DMS114 treated with DMSO at 0.1 percent for 48 hours (cell line): ENCODE measurements at regions not wholly inside any gene's neighbourhood (a gene's known extent, or its start where the extent isn't known, plus 50 kb on each side); places are given as distances from the start of the nearest gene placed in this dataset.
"Not testable (repeated sequence)": the region's sequence is repeated elsewhere in the genome, so short reads cannot be mapped to it uniquely, and the experiment has no call there.

ENCODE experiments used
- DNase-seq: peaks from one replicate; lab custom pipeline; 2025; ENCODE audit not compliant: unreplicated experiment; lab: John Stamatoyannopoulos, UW

- no peak for DNase-seq
Observed at GRCh38 chr9:75197561-75197960, 109.2 kb downstream of the OSTF1 start.

GRCh38 chr9:75198436-75198835, 110.1 kb downstream of the OSTF1 start:
- no peak for DNase-seq

DNA sequence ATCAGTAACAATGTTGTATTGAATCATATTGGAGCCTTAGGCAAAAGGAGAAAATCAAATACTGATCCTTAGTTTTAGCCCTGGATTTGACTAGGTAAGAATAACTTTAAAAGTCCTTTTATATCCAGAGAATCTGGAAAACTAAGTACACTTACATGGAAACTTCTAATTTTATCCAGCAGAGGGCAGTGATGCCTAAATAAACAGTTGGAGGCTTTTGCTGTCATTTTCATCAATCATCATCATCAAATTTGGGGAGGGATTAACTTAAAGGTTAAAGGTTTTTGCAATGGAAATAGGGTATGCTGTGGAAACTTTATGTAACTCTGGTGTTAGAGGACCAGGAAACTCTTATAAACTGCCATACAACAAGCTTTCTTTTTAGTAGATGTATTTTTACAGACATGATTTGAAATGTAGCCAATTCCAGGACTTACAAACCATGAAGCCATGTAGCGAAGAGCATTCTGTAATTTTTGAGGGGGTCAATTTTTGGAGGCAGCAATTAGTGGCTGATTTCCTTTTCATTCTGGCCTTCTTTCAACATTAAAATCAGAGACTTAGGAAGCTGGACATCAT, 112.7 kb downstream of the OSTF1 start:
- peak; percentile 11 for DNase-seq

DNA sequence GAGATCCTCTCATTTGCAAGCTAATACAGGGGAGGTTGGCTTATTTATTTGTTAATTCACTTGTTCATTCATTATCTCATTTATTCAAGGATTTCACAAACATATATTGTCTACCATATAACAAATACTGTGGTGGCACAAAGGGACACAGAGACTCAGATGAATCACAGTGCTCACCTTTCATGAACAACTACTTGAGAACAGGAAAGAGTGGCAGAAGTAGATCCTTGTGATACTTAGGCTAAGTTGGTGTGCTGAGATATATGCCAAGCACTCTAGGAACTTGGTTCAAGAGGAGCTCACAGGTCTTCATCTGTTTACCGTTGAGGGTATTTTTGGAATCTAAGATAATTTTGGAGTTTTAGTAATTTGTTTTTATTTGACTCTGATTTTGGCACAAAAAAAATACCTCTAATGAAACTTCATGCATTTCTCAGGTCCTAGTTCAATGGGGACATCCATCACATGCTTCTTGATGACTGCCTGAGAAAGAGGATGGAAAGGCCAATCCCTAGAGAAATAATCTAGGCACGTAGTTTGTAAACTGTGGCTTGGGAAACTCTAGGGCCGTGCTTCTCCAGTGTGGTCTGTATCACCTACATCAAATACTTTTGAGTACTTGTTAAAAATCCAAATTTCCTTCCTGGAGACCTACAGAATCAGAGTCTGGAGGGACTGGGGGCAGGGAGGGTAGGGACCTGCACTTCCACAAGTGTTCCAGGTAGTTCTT, 113.3 kb downstream of the OSTF1 start:
- no peak for DNase-seq

DNA sequence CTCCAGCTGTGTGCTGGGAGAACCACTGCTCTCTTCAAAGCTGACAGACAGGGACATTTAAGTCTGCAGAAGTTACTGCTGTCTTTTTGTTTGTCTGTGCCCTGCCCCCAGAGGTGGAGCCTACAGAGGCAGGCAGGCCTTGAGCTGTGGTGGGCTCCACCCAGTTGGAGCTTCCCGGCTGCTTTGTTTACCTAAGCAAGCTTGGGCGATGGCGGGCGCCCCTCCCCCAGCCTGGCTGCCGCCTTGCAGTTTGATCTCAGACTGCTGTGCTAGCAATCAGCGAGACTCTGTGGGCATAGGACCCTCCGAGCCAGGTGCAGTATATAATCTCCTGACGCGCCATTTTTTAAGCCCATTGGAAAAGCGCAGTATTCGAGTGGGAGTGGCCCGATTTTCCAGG, 119.7 kb downstream of the OSTF1 start:
- not testable (repeated sequence) for DNase-seq

DNA sequence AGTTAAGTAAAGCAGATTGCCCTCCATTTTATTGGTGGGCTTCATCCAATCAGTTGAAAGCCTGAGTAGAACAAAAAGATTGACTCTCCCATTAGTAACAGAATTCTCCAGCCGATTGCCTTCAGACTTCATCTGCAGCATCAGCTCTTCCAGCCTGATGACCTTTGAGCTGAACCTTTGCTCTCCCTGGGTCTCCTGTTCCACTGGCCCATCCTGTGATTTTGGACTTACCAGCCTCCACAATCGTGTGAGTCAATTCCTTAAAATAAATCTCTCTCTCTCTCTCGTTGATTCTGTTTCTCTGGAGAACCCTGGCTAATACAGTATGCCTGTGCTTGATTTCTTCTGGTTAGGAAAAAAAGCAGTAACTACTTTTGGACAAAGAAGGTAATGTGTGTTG, 121.9 kb downstream of the OSTF1 start:
- no peak for DNase-seq

GRCh38 chr9:75213765-75214164, 125.5 kb downstream of the OSTF1 start:
- no peak for DNase-seq

DNA sequence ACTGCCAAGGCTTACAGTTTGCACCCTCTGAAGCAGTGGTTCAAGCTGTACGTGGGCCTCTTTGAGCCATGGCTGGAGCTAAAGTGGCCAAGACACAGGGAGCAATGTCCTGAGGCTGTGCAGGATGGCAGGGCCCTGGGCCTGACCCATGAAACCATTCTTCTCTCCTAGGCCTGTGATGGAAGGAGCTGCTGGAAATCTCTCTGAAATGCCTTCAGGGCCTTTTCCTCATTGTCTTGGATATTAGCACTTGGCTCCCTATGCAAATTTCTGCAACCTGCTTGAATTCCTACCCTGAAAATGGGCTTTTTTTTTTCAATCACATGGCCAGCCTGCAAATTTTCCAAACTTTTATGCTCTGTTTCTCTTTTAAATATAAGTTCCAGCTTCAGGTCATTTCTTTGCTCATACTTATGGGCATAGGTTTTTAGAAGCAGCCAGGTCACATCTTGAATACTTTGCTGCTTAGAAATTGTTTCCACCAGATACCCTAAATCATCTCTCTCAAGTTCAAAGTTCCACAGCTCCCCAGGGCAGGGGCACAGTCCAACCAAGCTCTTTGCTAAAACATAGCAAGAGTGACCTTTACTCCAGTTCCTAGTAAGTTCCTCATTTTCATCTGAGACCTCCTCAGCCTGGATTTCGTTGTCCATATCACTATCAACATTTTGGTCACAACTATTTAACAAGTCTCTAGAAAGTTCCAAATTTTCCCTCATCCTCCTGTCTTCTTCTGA, 138.3 kb downstream of the OSTF1 start:
- no peak for DNase-seq

DNA sequence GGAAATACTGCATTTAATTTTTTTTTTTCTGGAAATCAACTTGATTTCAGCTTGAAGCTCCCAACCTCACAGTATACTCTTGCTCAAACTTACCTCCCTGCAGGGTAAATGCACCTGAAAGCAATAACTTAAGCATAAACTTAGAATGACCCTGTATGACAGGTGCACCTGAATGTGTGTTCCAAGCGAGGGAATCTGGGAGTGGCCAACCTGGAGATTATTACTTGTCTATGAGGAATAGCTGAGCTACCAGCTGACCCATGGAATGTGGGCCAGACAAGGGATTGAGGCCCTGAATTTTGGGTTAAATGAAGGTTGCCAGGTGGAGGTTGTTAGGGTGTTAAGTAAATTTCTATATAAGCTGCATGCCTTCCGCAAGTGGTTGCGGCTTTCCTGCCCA, 140.6 kb downstream of the OSTF1 start:
- no peak for DNase-seq

- no peak for DNase-seq
Observed at GRCh38 chr9:75229605-75230332, 141.5 kb downstream of the OSTF1 start.

- DNase-seq = no peak
Observed at GRCh38 chr9:75230469-75230868, 142.2 kb downstream of the OSTF1 start.

DNA sequence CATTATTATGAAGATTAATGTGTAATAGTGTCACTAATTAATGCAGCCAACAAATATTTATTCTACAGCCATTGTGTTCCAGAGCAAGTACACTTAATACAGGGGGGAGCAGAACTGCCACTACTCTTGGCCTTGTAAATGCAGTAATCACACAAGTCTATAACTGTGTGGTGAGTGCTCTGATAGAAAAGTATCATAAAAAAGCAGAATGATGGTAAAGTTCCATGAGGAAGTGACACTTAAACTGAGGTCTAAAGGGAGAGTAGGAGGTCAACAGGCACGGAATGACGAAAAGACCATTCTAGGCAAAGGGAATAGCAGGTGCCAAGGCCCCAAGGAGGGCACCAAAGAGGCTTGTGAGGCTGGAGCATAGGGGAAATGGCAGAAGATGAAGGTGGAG, 142.9 kb downstream of the OSTF1 start:
- no peak for DNase-seq

DNA sequence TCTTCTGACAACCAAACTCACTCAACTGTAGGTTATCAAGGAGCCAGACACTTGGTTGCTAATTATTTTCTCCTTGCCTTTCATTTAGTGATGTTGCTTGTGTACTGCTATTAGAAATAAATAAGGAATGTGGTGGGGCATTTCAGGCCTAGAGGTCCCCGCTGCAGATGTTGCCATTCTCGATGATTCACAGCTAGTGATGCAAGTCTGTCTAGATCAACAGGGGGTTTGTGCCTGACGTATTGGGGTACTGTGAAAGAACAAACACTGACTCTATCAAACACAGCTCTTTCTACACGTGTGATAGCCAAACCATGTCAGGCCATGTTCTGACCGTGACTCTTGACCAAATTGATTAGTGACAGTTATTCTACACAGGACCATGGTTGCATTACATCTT, 144.7 kb downstream of the OSTF1 start:
- no peak for DNase-seq

DNA sequence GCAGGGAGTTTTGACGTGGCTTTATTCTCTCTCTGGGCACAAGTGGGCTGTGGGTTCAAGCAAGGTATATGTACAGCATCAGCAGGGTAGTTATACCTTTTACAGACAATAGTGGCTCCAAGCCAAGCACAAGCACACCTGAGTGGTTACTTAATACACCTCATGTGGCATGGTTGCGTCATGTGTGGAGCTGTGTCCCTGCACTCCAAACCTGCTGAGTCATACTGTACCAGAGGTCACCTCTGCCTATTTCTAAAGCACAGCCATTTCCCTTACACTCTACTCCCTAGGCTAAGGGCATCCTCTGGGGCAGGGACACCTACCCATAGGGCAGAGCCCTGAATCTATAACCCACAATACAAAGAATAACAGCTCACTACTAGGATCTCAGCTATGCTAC, 147.3 kb downstream of the OSTF1 start:
- no peak for DNase-seq

DNA sequence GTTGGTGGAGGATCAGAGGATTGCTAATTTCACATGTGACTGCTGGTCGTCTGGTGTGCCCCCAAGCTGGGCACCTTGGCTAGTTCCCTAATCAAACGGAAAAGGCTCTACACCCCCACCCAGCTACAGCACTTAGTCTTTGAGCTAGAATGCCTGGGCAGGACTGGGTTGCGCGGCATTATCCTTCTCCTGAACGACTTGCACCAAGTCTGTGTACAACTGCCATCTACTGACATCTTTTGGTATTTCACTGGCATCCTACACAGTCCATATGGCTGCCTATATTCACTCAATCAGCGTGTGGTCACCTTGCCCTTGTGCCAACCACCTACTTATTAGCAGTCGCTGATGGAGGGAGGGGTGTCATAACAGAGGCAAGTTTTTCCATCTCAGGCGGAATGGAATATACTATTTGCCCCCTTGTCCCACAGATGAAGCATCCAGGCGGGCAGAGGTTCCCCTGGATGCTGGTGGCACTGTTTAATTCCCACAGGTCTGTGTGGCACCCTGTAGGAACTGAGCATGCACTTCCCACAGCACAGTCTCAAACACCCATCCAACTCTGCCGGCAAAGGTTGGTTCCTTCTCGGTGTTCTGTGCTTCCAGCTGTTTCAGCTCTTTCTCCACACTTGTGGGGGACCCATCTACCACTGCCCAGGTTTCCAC, 150.1 kb downstream of the OSTF1 start:
- peak; percentile 5 for DNase-seq

- no peak for DNase-seq
Observed at GRCh38 chr9:75239176-75239575, 150.9 kb downstream of the OSTF1 start.

DNA sequence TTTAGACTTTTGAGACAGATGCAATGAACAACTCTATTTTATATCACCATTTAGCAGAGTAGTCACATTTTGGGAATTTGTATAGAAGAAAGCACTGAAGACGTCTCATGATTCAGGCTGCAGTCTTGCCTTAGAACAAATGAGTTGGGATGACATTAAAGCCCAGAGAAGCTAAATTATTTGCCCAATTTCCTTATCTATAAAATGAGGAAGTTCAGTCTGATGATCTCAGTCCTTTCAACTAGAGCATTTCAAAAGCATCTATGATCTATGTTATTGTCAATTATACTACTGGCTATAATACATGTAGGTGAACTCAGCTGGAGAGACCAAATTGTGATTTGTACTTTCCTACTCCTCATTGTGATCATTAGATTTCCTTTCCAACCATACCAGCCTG, 154.1 kb downstream of the OSTF1 start:
- no peak for DNase-seq

- DNase-seq = no peak
Observed at GRCh38 chr9:75246949-75247348, 158.6 kb downstream of the OSTF1 start.

GRCh38 chr9:75265525-75265972, 177.2 kb downstream of the OSTF1 start:
- DNase-seq = peak; percentile 1

GRCh38 chr9:75269197-75269596, 180.9 kb downstream of the OSTF1 start:
- no peak for DNase-seq

GRCh38 chr9:75273055-75273454, 184.7 kb downstream of the OSTF1 start:
- not testable (repeated sequence) for DNase-seq
